NB4 (cell line): ENCODE measurements at regions not wholly inside any gene's neighbourhood (a gene's known extent, or its start where the extent isn't known, plus 50 kb on each side); places are given as distances from the start of the nearest gene placed in this dataset.

Experiments
- POLR2A ChIP-seq: IDR thresholded peaks from 2 replicates; pipeline ENCODE4 v1.6.1; 2011; ENCODE audit warnings: mild to moderate bottlenecking; ENCODE audit not compliant: insufficient read length; ENCODE audit errors: extremely low read depth
- TF ChIP-seq, protein P1 (sequence below): IDR thresholded peaks from one replicate; pipeline ENCODE4 v1.5.1; 2012; ENCODE audit warnings: low read depth, low read length
- TF ChIP-seq, protein P2 (sequence below): IDR thresholded peaks from 2 replicates; pipeline ENCODE4 v1.6.1; 2011; ENCODE audit warnings: low read depth, low read length

DNA sequence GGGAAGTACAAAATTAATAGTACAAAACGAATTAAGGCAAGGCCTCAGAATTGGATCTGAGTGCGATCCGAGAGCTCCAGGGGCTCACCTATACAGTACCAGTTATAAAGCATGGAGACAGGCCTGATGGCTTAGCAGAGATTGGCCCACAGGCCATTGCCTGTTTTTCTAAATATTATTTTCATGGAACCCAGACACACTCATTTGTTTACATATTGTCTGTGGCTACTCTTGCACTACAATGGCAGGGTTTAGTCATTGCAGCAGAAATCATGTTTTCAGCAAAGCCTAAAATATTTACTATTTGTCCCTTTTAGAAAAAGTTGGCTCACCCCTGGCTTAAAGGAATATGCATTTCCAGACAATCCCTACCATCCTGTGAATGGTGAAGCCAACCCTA, 578.9 kb downstream of the PLPP3 start:
- TF ChIP-seq, protein P1, sequence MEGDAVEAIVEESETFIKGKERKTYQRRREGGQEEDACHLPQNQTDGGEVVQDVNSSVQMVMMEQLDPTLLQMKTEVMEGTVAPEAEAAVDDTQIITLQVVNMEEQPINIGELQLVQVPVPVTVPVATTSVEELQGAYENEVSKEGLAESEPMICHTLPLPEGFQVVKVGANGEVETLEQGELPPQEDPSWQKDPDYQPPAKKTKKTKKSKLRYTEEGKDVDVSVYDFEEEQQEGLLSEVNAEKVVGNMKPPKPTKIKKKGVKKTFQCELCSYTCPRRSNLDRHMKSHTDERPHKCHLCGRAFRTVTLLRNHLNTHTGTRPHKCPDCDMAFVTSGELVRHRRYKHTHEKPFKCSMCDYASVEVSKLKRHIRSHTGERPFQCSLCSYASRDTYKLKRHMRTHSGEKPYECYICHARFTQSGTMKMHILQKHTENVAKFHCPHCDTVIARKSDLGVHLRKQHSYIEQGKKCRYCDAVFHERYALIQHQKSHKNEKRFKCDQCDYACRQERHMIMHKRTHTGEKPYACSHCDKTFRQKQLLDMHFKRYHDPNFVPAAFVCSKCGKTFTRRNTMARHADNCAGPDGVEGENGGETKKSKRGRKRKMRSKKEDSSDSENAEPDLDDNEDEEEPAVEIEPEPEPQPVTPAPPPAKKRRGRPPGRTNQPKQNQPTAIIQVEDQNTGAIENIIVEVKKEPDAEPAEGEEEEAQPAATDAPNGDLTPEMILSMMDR: no peak
- TF ChIP-seq, protein P2, sequence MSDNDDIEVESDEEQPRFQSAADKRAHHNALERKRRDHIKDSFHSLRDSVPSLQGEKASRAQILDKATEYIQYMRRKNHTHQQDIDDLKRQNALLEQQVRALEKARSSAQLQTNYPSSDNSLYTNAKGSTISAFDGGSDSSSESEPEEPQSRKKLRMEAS: no peak
- no peak for TF ChIP-seq POLR2A
